GM23338 (cell line): ENCODE measurements at regions not wholly inside any gene's neighbourhood (a gene's known extent, or its start where the extent isn't known, plus 50 kb on each side); places are given as distances from the start of the nearest gene placed in this dataset.

Source experiments
- ATAC-seq: fragments of 200-7000 bp; cut with Tn5 transposase; 3 replicates; pipeline ENCODE4 v1.9.1; 2020
- DNase-seq: peaks from one replicate; pipeline ENCODE4 v3.0.0-alpha.2; 2015; ENCODE audit warnings: low spot score
- H2AFZ ChIP-seq: fragments of 200-600 bp; sonication (generic); 2 replicates; pipeline ENCODE4 v1.8.0; 2016; ENCODE audit warnings: antibody characterized with exemption, mild to moderate bottlenecking, moderate library complexity
- H3F3A ChIP-seq: fragments of 200-600 bp; sonication (generic); replicated peaks from 2 replicates; pipeline ENCODE4 v1.8.0; 2017; ENCODE audit warnings: antibody characterized with exemption, mixed run types, low read depth
- H3K27ac ChIP-seq: fragments of 200-600 bp; sonication (generic); 2 replicates; pipeline ENCODE4 v1.6.1; 2016; ENCODE audit warnings: low read depth
- H3K27me3 ChIP-seq: fragments of 200-600 bp; sonication (generic); 2 replicates; pipeline ENCODE4 v1.8.0; 2016; ENCODE audit warnings: mild to moderate bottlenecking, mixed run types, moderate library complexity; ENCODE audit not compliant: insufficient read depth
- H3K36me3 ChIP-seq: fragments of 200-600 bp; sonication (generic); 2 replicates; pipeline ENCODE4 v1.8.0; 2016; ENCODE audit warnings: mild to moderate bottlenecking; ENCODE audit not compliant: insufficient read depth
- H3K4me1 ChIP-seq: fragments of 200-600 bp; sonication (generic); 2 replicates; pipeline ENCODE4 v1.8.0; 2016; ENCODE audit warnings: mild to moderate bottlenecking, moderate library complexity; ENCODE audit not compliant: insufficient read depth
- H3K4me2 ChIP-seq: fragments of 200-600 bp; sonication (generic); 2 replicates; pipeline ENCODE4 v1.7.1; 2017; ENCODE audit warnings: mixed run types
- H3K4me3 ChIP-seq: fragments of 200-600 bp; sonication (generic); 2 replicates; pipeline ENCODE4 v1.6.1; 2016; ENCODE audit warnings: mixed run types
- H3K79me2 ChIP-seq: fragments of 200-600 bp; sonication (generic); replicated peaks from 2 replicates; pipeline ENCODE4 v1.8.0; 2017; ENCODE audit warnings: mild to moderate bottlenecking; ENCODE audit not compliant: insufficient read depth
- H3K9me2 ChIP-seq: fragments of 200-600 bp; sonication (generic); 2 replicates; pipeline ENCODE4 v1.8.0; 2017; ENCODE audit not compliant: insufficient read depth
- H4K20me1 ChIP-seq: fragments of 200-600 bp; sonication (generic); replicated peaks from 2 replicates; pipeline ENCODE4 v1.8.0; 2017; ENCODE audit warnings: mild to moderate bottlenecking; ENCODE audit not compliant: insufficient read depth
- H3K27ac Mint-ChIP-seq: 2 replicates; pipeline ENCODE4 v1.8.0; 2020; ENCODE audit warnings: inconsistent platforms, mild to moderate bottlenecking, moderate library complexity, mixed read lengths
- H3K27me3 Mint-ChIP-seq: 3 replicates; pipeline ENCODE4 v1.8.0; 2022; ENCODE audit warnings: low read depth, mild to moderate bottlenecking, moderate library complexity, mixed read lengths, inconsistent platforms; ENCODE audit not compliant: insufficient read depth, poor library complexity
- H3K36me3 Mint-ChIP-seq: 3 replicates; pipeline ENCODE4 v1.8.0; 2021; ENCODE audit warnings: low read depth, mild to moderate bottlenecking, inconsistent platforms, moderate library complexity, mixed read lengths
- H3K4me1 Mint-ChIP-seq: 3 replicates; pipeline ENCODE4 v1.8.0; 2020; ENCODE audit warnings: mild to moderate bottlenecking, inconsistent platforms, mixed read lengths
- H3K4me3 Mint-ChIP-seq: 3 replicates; pipeline ENCODE4 v1.8.0; 2021; ENCODE audit warnings: moderate library complexity, mild to moderate bottlenecking, inconsistent platforms, mixed read lengths
- H3K9me3 Mint-ChIP-seq: 3 replicates; pipeline ENCODE4 v1.8.0; 2020; ENCODE audit warnings: moderate library complexity, mild to moderate bottlenecking, inconsistent platforms, mixed read lengths
- CREB1 ChIP-seq: fragments of 250-450 bp; sonication (Bioruptor Pico); IDR thresholded peaks from 2 replicates; pipeline ENCODE4 v1.5.0; 2020; ENCODE audit warnings: low read depth, mild to moderate bottlenecking, moderate library complexity
- EZH2 ChIP-seq: fragments of 200-600 bp; sonication (generic); IDR thresholded peaks from one replicate; pipeline ENCODE4 v1.8.0; 2017; ENCODE audit warnings: antibody characterized with exemption, mild to moderate bottlenecking, low read depth; ENCODE audit not compliant: unreplicated experiment
- EZH2phosphoT487 ChIP-seq: fragments of 200-600 bp; sonication (generic); IDR thresholded peaks from one replicate; pipeline ENCODE4 v1.8.1; 2018; ENCODE audit warnings: antibody characterized with exemption; ENCODE audit not compliant: unreplicated experiment
- JUNB ChIP-seq: IDR thresholded peaks from one replicate; pipeline ENCODE4 v1.6.1; 2016; ENCODE audit warnings: antibody characterized with exemption; ENCODE audit not compliant: unreplicated experiment
- NANOG ChIP-seq: IDR thresholded peaks from 2 replicates; pipeline ENCODE4 v1.6.1; 2016; ENCODE audit warnings: antibody characterized with exemption, borderline replicate concordance
- POLR2AphosphoS5 ChIP-seq: IDR thresholded peaks from 2 replicates; pipeline ENCODE4 v1.6.1; 2016; ENCODE audit warnings: antibody characterized with exemption, low read depth
- STAT1 ChIP-seq: IDR thresholded peaks from one replicate; pipeline ENCODE4 v1.6.1; 2016; ENCODE audit warnings: antibody characterized with exemption; ENCODE audit not compliant: unreplicated experiment
- ZNF114 ChIP-seq: fragments of 250-450 bp; sonication (Bioruptor Pico); IDR thresholded peaks from 2 replicates; pipeline ENCODE4 v1.5.0; 2020; ENCODE audit warnings: mild to moderate bottlenecking, moderate library complexity
- ZNF331 ChIP-seq: fragments of 250-450 bp; sonication (Bioruptor Pico); IDR thresholded peaks from 2 replicates; pipeline ENCODE4 v1.5.0; 2020; ENCODE audit warnings: low read depth, mild to moderate bottlenecking, moderate library complexity
- TF ChIP-seq, protein P1 (sequence below): IDR thresholded peaks from one replicate; pipeline ENCODE4 v1.6.1; 2018; ENCODE audit warnings: antibody characterized with exemption; ENCODE audit not compliant: unreplicated experiment
- TF ChIP-seq, protein P2 (sequence below): IDR thresholded peaks from 2 replicates; pipeline ENCODE4 v1.6.1; 2016; ENCODE audit warnings: antibody characterized with exemption
- TF ChIP-seq, protein P3 (sequence below), 2 experiments: fragments of 200-600 bp in 1 of 2; sonication (generic) in 1 of 2; conservative IDR thresholded peaks; 2 replicates each; pipeline versions ENCODE4 v1.5.1 to v1.6.1; 2016 to 2017; ENCODE audit warnings: antibody characterized with exemption in 2 of 2, low read depth in 2 of 2, mild to moderate bottlenecking in 2 of 2, moderate library complexity in 1 of 2
- TF ChIP-seq, protein P4 (sequence below): fragments of 250-450 bp; sonication (Bioruptor Pico); IDR thresholded peaks from 2 replicates; pipeline ENCODE4 v1.5.0; 2020; ENCODE audit warnings: mild to moderate bottlenecking, moderate library complexity

DNA sequence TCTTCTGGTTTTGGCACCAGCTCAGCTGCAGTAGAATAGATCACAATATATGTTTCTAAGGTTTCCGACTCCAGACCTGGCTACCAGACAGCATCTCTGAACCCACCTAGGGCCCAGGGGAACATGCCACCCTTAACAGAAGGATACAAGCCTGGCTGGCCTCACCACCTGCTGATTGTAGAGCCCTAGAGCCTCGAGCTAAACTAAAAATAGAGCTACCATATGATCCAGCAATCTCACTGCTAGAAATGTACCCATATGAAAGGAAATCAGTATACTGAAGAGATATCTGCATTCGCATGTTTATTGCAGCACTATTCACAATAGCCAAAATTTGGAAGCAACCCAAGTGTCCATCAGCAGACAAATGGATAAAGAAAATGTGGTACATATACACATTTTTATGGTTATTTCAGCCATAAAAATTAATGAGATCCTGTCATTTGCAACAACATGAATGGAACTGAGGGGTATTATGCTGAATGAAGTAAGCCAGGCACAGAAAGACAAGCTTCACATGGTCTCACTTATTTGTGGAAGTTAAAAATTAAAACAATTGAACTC is 242.4 kb upstream of the SLC39A10 start:
- Histone ChIP-seq H3K79me2 (no peaks in the 10 kb centered on the region), H3K9me2 (no peaks in the 10 kb centered on the region), H3K4me3 (no peak overlapping the region), H2AFZ (no peak overlapping the region), H3K4me1 (peaks cover 11% of the 10 kb centered on the region), H3K36me3 (no peaks in the 10 kb centered on the region), H3K27ac (no peak overlapping the region), H4K20me1 (no peaks in the 10 kb centered on the region), H3K4me2 (no peak overlapping the region), H3K27me3 (no peaks in the 10 kb centered on the region), H3F3A (no peaks in the 10 kb centered on the region)
- peaks cover 16% of the 10 kb centered on the region for H3K4me1 Mint-ChIP-seq
- no peaks in the 10 kb centered on the region for H3K27me3 Mint-ChIP-seq
- no peak for ATAC-seq
- TF ChIP-seq, protein P1, sequence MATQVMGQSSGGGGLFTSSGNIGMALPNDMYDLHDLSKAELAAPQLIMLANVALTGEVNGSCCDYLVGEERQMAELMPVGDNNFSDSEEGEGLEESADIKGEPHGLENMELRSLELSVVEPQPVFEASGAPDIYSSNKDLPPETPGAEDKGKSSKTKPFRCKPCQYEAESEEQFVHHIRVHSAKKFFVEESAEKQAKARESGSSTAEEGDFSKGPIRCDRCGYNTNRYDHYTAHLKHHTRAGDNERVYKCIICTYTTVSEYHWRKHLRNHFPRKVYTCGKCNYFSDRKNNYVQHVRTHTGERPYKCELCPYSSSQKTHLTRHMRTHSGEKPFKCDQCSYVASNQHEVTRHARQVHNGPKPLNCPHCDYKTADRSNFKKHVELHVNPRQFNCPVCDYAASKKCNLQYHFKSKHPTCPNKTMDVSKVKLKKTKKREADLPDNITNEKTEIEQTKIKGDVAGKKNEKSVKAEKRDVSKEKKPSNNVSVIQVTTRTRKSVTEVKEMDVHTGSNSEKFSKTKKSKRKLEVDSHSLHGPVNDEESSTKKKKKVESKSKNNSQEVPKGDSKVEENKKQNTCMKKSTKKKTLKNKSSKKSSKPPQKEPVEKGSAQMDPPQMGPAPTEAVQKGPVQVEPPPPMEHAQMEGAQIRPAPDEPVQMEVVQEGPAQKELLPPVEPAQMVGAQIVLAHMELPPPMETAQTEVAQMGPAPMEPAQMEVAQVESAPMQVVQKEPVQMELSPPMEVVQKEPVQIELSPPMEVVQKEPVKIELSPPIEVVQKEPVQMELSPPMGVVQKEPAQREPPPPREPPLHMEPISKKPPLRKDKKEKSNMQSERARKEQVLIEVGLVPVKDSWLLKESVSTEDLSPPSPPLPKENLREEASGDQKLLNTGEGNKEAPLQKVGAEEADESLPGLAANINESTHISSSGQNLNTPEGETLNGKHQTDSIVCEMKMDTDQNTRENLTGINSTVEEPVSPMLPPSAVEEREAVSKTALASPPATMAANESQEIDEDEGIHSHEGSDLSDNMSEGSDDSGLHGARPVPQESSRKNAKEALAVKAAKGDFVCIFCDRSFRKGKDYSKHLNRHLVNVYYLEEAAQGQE = no peak
- TF ChIP-seq, protein P2, sequence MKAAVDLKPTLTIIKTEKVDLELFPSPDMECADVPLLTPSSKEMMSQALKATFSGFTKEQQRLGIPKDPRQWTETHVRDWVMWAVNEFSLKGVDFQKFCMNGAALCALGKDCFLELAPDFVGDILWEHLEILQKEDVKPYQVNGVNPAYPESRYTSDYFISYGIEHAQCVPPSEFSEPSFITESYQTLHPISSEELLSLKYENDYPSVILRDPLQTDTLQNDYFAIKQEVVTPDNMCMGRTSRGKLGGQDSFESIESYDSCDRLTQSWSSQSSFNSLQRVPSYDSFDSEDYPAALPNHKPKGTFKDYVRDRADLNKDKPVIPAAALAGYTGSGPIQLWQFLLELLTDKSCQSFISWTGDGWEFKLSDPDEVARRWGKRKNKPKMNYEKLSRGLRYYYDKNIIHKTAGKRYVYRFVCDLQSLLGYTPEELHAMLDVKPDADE = no peak
- no peak for TF ChIP-seq ZNF331 (CRISPR knock-in tag)
- TF ChIP-seq, protein P3, sequence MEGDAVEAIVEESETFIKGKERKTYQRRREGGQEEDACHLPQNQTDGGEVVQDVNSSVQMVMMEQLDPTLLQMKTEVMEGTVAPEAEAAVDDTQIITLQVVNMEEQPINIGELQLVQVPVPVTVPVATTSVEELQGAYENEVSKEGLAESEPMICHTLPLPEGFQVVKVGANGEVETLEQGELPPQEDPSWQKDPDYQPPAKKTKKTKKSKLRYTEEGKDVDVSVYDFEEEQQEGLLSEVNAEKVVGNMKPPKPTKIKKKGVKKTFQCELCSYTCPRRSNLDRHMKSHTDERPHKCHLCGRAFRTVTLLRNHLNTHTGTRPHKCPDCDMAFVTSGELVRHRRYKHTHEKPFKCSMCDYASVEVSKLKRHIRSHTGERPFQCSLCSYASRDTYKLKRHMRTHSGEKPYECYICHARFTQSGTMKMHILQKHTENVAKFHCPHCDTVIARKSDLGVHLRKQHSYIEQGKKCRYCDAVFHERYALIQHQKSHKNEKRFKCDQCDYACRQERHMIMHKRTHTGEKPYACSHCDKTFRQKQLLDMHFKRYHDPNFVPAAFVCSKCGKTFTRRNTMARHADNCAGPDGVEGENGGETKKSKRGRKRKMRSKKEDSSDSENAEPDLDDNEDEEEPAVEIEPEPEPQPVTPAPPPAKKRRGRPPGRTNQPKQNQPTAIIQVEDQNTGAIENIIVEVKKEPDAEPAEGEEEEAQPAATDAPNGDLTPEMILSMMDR (conservative IDR thresholded peaks at IDR 0.05; ENCODE audit: low read depth in 2 of 2) = no peak
- no peak for TF ChIP-seq STAT1
- no peak for TF ChIP-seq POLR2AphosphoS5
- TF ChIP-seq EZH2 = no peak
- no peak for TF ChIP-seq EZH2phosphoT487
- no peak for TF ChIP-seq CREB1 (CRISPR knock-in tag)
- no peak for TF ChIP-seq NANOG
- TF ChIP-seq ZNF114 = no peak
- no peak for TF ChIP-seq JUNB
- TF ChIP-seq, protein P4, sequence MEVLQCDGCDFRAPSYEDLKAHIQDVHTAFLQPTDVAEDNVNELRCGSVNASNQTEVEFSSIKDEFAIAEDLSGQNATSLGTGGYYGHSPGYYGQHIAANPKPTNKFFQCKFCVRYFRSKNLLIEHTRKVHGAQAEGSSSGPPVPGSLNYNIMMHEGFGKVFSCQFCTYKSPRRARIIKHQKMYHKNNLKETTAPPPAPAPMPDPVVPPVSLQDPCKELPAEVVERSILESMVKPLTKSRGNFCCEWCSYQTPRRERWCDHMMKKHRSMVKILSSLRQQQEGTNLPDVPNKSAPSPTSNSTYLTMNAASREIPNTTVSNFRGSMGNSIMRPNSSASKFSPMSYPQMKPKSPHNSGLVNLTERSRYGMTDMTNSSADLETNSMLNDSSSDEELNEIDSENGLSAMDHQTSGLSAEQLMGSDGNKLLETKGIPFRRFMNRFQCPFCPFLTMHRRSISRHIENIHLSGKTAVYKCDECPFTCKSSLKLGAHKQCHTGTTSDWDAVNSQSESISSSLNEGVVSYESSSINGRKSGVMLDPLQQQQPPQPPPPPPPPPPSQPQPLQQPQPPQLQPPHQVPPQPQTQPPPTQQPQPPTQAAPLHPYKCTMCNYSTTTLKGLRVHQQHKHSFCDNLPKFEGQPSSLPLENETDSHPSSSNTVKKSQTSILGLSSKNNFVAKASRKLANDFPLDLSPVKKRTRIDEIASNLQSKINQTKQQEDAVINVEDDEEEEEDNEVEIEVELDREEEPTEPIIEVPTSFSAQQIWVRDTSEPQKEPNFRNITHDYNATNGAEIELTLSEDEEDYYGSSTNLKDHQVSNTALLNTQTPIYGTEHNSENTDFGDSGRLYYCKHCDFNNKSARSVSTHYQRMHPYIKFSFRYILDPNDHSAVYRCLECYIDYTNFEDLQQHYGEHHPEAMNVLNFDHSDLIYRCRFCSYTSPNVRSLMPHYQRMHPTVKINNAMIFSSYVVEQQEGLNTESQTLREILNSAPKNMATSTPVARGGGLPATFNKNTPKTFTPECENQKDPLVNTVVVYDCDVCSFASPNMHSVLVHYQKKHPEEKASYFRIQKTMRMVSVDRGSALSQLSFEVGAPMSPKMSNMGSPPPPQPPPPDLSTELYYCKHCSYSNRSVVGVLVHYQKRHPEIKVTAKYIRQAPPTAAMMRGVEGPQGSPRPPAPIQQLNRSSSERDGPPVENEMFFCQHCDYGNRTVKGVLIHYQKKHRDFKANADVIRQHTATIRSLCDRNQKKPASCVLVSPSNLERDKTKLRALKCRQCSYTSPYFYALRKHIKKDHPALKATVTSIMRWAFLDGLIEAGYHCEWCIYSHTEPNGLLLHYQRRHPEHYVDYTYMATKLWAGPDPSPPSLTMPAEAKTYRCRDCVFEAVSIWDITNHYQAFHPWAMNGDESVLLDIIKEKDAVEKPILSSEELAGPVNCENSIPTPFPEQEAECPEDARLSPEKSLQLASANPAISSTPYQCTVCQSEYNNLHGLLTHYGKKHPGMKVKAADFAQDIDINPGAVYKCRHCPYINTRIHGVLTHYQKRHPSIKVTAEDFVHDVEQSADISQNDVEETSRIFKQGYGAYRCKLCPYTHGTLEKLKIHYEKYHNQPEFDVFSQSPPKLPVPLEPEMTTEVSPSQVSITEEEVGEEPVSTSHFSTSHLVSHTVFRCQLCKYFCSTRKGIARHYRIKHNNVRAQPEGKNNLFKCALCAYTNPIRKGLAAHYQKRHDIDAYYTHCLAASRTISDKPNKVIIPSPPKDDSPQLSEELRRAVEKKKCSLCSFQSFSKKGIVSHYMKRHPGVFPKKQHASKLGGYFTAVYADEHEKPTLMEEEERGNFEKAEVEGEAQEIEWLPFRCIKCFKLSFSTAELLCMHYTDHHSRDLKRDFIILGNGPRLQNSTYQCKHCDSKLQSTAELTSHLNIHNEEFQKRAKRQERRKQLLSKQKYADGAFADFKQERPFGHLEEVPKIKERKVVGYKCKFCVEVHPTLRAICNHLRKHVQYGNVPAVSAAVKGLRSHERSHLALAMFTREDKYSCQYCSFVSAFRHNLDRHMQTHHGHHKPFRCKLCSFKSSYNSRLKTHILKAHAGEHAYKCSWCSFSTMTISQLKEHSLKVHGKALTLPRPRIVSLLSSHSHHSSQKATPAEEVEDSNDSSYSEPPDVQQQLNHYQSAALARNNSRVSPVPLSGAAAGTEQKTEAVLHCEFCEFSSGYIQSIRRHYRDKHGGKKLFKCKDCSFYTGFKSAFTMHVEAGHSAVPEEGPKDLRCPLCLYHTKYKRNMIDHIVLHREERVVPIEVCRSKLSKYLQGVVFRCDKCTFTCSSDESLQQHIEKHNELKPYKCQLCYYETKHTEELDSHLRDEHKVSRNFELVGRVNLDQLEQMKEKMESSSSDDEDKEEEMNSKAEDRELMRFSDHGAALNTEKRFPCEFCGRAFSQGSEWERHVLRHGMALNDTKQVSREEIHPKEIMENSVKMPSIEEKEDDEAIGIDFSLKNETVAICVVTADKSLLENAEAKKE (CRISPR knock-in tag) = no peak
- H3K27ac Mint-ChIP-seq = peak overlapping the region; percentile 52; the same call in 1 of the 2 replicates
- no peak overlapping the region for H3K4me3 Mint-ChIP-seq
- DNase-seq = no peak
- H3K9me3 Mint-ChIP-seq = no peaks in the 10 kb centered on the region
- H3K36me3 Mint-ChIP-seq = peaks cover 2% of the 10 kb centered on the region; the same call in 1 of the 3 replicates
